ENCODE measurements at regions not wholly inside any gene's neighbourhood (a gene's known extent, or its start where the extent isn't known, plus 50 kb on each side); places are given as distances from the start of the nearest gene placed in this dataset.
"Not testable (repeated sequence)": the region's sequence is repeated elsewhere in the genome, so short reads cannot be mapped to it uniquely, and the experiment has no call there.

DNA sequence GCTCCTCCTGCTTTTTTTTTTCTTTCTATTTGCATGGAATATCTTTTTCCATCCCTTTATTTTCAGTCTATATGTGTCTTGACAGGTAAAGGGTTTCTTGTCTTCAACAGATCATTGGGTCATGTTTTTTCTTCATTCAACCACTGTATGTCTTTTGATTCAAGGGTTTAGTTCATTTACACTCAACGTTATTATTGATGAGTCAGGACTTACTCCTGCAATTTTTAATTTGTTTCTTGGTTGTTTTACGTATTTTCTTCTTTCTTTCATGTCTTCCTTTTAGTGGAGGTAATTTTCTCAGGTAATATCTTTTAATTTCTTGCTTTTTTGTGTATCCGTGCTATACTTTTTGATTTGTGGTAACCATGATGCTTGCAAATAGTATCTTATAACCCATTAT is 429.1 kb upstream of the HTR1E start:
- H3K27me3 ChIP-seq, result no peaks in the 10 kb centered on the region
- no peaks in the 10 kb centered on the region for H3K4me1 ChIP-seq
- H3K9me3 ChIP-seq, result no peaks in the 10 kb centered on the region
- H3K27ac ChIP-seq, result no peak overlapping the region
- H3K4me3 ChIP-seq, result no peak overlapping the region
- no peak for DNase-seq
- intact Hi-C loops (cut with DNase I), result no loop called here
- WGBS (ENCODE audit: insufficient coverage, low coverage, low lambda C conversion rate, missing lambda C conversion rate), result 45% methylated on average over 3 of the region's 3 CpGs
- ATAC-seq, result no peak
- H3K36me3 ChIP-seq, result no peaks in the 10 kb centered on the region
- no peak for TF ChIP-seq POLR2A (IDR thresholded peaks at IDR 0.05)
- TF ChIP-seq, protein P1, sequence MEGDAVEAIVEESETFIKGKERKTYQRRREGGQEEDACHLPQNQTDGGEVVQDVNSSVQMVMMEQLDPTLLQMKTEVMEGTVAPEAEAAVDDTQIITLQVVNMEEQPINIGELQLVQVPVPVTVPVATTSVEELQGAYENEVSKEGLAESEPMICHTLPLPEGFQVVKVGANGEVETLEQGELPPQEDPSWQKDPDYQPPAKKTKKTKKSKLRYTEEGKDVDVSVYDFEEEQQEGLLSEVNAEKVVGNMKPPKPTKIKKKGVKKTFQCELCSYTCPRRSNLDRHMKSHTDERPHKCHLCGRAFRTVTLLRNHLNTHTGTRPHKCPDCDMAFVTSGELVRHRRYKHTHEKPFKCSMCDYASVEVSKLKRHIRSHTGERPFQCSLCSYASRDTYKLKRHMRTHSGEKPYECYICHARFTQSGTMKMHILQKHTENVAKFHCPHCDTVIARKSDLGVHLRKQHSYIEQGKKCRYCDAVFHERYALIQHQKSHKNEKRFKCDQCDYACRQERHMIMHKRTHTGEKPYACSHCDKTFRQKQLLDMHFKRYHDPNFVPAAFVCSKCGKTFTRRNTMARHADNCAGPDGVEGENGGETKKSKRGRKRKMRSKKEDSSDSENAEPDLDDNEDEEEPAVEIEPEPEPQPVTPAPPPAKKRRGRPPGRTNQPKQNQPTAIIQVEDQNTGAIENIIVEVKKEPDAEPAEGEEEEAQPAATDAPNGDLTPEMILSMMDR (IDR thresholded peaks at IDR 0.05), result no peak

DNA sequence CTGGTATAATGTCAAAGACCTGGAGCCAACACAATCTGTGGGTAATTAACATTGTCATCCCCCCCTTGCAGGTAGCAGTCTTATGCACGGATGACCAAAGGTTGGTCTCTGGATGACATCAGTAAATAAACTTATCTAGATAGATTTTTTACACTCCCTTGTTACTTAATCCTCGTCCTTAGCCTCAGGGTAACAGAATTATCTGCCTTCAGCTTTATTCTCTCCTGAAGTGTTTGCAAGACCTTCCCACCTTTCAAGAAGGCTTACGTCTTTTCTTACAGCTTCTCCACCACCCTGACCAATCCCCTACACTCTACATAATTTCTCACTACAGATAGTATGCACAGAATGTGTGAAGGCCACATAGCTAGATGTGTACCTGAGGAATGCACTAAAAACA is 434.8 kb upstream of the HTR1E start:
- TF ChIP-seq POLR2A (IDR thresholded peaks at IDR 0.05), result no peak
- TF ChIP-seq, protein P1 (IDR thresholded peaks at IDR 0.05), result no peak
- intact Hi-C loops (cut with DNase I), result no loop called here

DNA sequence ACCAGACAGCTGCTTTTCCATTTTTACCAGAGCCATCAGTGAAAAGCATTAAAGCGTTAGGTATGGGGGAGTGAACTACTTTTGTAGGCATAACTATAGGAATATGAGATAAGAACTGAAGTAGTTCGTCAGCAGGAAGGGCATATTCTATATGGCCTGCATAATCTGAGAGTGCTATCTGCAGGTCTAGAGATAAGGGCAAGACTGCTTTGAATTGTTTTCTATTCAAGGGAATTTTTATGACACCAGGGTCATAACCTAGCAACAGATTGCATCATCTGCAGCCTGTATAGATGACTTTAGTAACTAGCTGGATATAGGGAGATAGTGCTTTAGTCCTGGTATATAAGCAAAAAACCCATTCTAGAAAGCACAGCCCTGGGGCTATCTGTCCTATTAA is 437.3 kb upstream of the HTR1E start:
- Histone ChIP-seq H3K9me3 (no peaks in the 10 kb centered on the region), H3K27me3 (no peaks in the 10 kb centered on the region), H3K4me3 (no peak overlapping the region), H3K36me3 (no peaks in the 10 kb centered on the region), H3K4me1 (no peaks in the 10 kb centered on the region), H3K27ac (no peak overlapping the region)
- intact Hi-C loops (cut with DNase I), result no loop called here
- WGBS (ENCODE audit: insufficient coverage, low coverage, low lambda C conversion rate, missing lambda C conversion rate), result 14% methylated on average over 1 of the region's 2 CpGs
- TF ChIP-seq, protein P1 (IDR thresholded peaks at IDR 0.05), result no peak
- no peak for TF ChIP-seq POLR2A (IDR thresholded peaks at IDR 0.05)
- ATAC-seq, result no peak
- DNase-seq, result no peak

More for the DNA sequence above, 434.8 kb upstream of the HTR1E start:
- peak in 1 of 4 donors; percentile 30 for ATAC-seq
- H3K27me3 ChIP-seq, result no peaks in the 10 kb centered on the region
- no peak overlapping the region for H3K27ac ChIP-seq
- no peaks in the 10 kb centered on the region for H3K36me3 ChIP-seq
- no peak for DNase-seq
- no peak overlapping the region for H3K4me3 ChIP-seq
- H3K9me3 ChIP-seq, result no peaks in the 10 kb centered on the region
- 21% methylated on average over 3 of the region's 3 CpGs for WGBS (ENCODE audit: insufficient coverage, low coverage, low lambda C conversion rate, missing lambda C conversion rate)
- no peaks in the 10 kb centered on the region for H3K4me1 ChIP-seq

DNA sequence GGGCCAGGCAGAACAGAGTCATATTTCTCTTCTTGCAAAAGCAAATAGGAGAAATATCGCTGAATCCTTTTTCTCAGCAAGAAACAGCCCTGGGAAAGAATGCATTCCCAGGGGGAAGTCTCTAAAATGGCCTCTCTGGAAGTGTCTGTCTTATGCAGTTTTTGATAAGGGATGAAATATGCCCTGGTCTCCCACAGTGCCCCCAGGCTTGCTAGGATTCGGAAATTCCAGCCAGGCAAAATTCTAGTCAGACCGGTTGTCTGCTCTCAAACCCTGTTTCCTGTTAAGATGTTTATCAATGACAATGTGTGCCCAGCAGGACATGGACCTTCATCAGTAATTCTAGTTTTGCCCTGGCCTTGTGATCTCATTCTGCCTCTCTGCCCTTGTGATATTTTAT is 448.3 kb upstream of the HTR1E start:
- 63% methylated on average over 2 of the region's 3 CpGs for WGBS (ENCODE audit: insufficient coverage, low coverage, low lambda C conversion rate, missing lambda C conversion rate)
- ATAC-seq; intact Hi-C loops (cut with DNase I): not testable (repeated sequence)

DNA sequence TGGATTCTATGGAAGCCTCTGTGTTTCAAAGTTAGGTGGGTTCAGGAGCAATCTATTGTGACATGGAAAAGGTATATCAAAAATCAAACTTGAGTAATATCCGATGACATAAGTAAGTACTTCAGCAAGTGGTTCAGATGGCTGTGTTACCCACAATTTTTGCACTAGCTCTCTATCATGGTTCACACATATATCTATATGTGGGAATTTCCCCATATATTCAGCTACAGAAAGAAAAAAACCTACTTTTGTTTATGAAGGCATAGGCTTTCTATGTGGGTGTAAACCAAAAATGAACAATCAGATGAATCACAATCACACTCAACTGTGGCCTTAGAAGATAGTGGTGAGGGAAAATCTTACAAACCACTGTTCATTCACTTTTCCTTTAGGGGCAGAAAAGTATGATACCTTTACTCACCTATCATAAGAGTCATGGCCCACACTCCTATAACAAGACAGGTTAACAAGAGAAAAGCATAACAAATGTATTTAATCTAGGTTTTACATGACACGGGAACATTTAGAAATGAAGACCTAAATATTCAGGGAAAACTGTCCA is 449.6 kb upstream of the HTR1E start:
- Histone ChIP-seq H3K4me3 (no peak overlapping the region), H3K36me3 (no peaks in the 10 kb centered on the region), H3K27ac (no peak overlapping the region), H3K4me1 (no peaks in the 10 kb centered on the region), H3K9me3 (no peaks in the 10 kb centered on the region), H3K27me3 (no peaks in the 10 kb centered on the region)
- no peak for TF ChIP-seq POLR2A (IDR thresholded peaks at IDR 0.05)
- TF ChIP-seq, protein P1 (IDR thresholded peaks at IDR 0.05), result no peak
- no peak for DNase-seq
- 57% methylated on average over 2 of the region's 2 CpGs for WGBS (ENCODE audit: insufficient coverage, low coverage, low lambda C conversion rate, missing lambda C conversion rate)
- intact Hi-C loops (cut with DNase I), result no loop called here
- ATAC-seq, result no peak

More for the DNA sequence above, 448.3 kb upstream of the HTR1E start:
- H3K36me3 ChIP-seq, H3K4me3 ChIP-seq, DNase-seq, H3K9me3 ChIP-seq, H3K27ac ChIP-seq, H3K4me1 ChIP-seq, H3K27me3 ChIP-seq: not testable (repeated sequence)

DNA sequence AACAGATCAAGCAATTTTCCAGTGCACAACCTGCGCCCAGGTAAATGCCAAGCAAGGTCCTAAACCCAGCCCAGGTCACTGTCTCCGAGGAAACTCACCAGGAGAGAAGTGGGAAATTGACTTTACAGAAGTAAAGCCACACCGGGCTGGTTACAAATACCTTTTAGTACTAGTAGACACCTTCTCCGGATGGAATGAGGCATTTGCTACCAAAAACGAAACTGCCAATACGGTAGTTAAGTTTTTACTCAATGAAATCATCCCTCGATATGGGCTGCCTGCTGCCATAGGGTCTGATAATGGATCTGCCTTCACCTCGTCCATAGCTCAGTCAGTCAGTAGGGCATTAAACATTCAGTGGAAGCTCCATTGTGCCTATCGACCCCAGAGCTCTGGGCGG is 459.0 kb upstream of the HTR1E start:
- H3K9me3 ChIP-seq; H3K4me1 ChIP-seq; ATAC-seq; H3K4me3 ChIP-seq; H3K27me3 ChIP-seq; DNase-seq; H3K36me3 ChIP-seq; intact Hi-C loops (cut with DNase I); H3K27ac ChIP-seq: not testable (repeated sequence)
- 69% methylated on average over 7 of the region's 10 CpGs for WGBS (ENCODE audit: insufficient coverage, low coverage, low lambda C conversion rate, missing lambda C conversion rate)

Measured in right lobe of liver (tissue), 6 donors.